HG03135 (cell line): ENCODE measurements at regions not wholly inside any gene's neighbourhood (a gene's known extent, or its start where the extent isn't known, plus 50 kb on each side); places are given as distances from the start of the nearest gene placed in this dataset.

Experiments
- ATAC-seq: cut with Tn5 transposase; IDR thresholded peaks from one replicate; pipeline ENCODE4 v1.9.1; 2021; ENCODE audit warnings: mild to moderate bottlenecking, moderate library complexity; ENCODE audit not compliant: unreplicated experiment

GRCh38 chr5:2255915-2256690, 373.4 kb upstream of the IRX4 start:
- ATAC-seq = no peak

- no peak for ATAC-seq
Measured at GRCh38 chr5:2254880-2255750, 372.4 kb upstream of the IRX4 start.

- no peak for ATAC-seq
Measured at GRCh38 chr5:2254406-2254805, 371.7 kb upstream of the IRX4 start.

GRCh38 chr5:2253040-2253975, 370.6 kb upstream of the IRX4 start:
- ATAC-seq = no peak

GRCh38 chr5:2251751-2252150, 369.0 kb upstream of the IRX4 start:
- ATAC-seq = no peak

- ATAC-seq = no peak
Measured at GRCh38 chr5:2251298-2251697, 368.6 kb upstream of the IRX4 start.

- no peak for ATAC-seq
Measured at GRCh38 chr5:2250365-2250950, 367.7 kb upstream of the IRX4 start.

GRCh38 chr5:2249442-2249841, 366.7 kb upstream of the IRX4 start:
- ATAC-seq = no peak

- ATAC-seq = no peak
Measured at GRCh38 chr5:2249026-2249425, 366.3 kb upstream of the IRX4 start.

- no peak for ATAC-seq
Measured at GRCh38 chr5:2242539-2242938, 359.8 kb upstream of the IRX4 start.

- ATAC-seq = no peak
Measured at GRCh38 chr5:2241842-2242241, 359.1 kb upstream of the IRX4 start.

GRCh38 chr5:2240118-2240904, 357.6 kb upstream of the IRX4 start:
- ATAC-seq = no peak

- no peak for ATAC-seq
Measured at GRCh38 chr5:2239201-2239910, 356.6 kb upstream of the IRX4 start.

GRCh38 chr5:2238732-2239131, 356.0 kb upstream of the IRX4 start:
- ATAC-seq = no peak

GRCh38 chr5:2227433-2227832, 344.7 kb upstream of the IRX4 start:
- no peak for ATAC-seq

- no peak for ATAC-seq
Measured at GRCh38 chr5:2224689-2225088, 342.0 kb upstream of the IRX4 start.

GRCh38 chr5:2223303-2223702, 340.6 kb upstream of the IRX4 start:
- no peak for ATAC-seq

GRCh38 chr5:2222246-2222992, 339.7 kb upstream of the IRX4 start:
- ATAC-seq = no peak

GRCh38 chr5:2221450-2221849, 338.7 kb upstream of the IRX4 start:
- ATAC-seq = no peak
